Epithelial cell of proximal tubule (primary cell): ENCODE measurements at regions not wholly inside any gene's neighbourhood (a gene's known extent, or its start where the extent isn't known, plus 50 kb on each side); places are given as distances from the start of the nearest gene placed in this dataset.
"Not testable (repeated sequence)": the region's sequence is repeated elsewhere in the genome, so short reads cannot be mapped to it uniquely, and the experiment has no call there.

Source experiments
- DNase-seq: peaks from one replicate; pipeline ENCODE4 v3.0.0-alpha.2; 2011; ENCODE audit warnings: low read depth
- H3K4me3 ChIP-seq: 2 replicates; pipeline ENCODE4 v1.5.1; 2011; ENCODE audit warnings: low read depth, mild to moderate bottlenecking, low read length
- CTCF ChIP-seq: conservative IDR thresholded peaks from 2 replicates; pipeline ENCODE4 v1.5.1; 2012; ENCODE audit warnings: low read depth, mild to moderate bottlenecking, low read length

- peak; percentile 55 for TF ChIP-seq CTCF
- not testable (repeated sequence) for DNase-seq
- peak overlapping the region; percentile 3 for H3K4me3 ChIP-seq
Measured at GRCh38 chr13:25005050-25005497, 90.9 kb upstream of the PABPC3 start.

GRCh38 chr13:25007389-25007788 lies 88.5 kb upstream of the PABPC3 start:
- H3K4me3 ChIP-seq, DNase-seq: not testable (repeated sequence)

- H3K4me3 ChIP-seq, DNase-seq: not testable (repeated sequence)
Measured at GRCh38 chr13:25014398-25014973, 81.5 kb upstream of the PABPC3 start.

GRCh38 chr13:25017176-25017575 lies 78.8 kb upstream of the PABPC3 start:
- not testable (repeated sequence) for DNase-seq, H3K4me3 ChIP-seq

- not testable (repeated sequence) for DNase-seq
- peak overlapping the region; percentile 51 for H3K4me3 ChIP-seq
Measured at GRCh38 chr13:25017808-25018728, 77.9 kb upstream of the PABPC3 start.

- peak overlapping the region; percentile 51 for H3K4me3 ChIP-seq
- no peak for DNase-seq
- no peak for TF ChIP-seq CTCF
Measured at GRCh38 chr13:25018729-25019115, 77.2 kb upstream of the PABPC3 start.

- not testable (repeated sequence) for H3K4me3 ChIP-seq, DNase-seq
Measured at GRCh38 chr13:25019741-25020140, 76.2 kb upstream of the PABPC3 start.

- TF ChIP-seq CTCF, result no peak
- DNase-seq, result no peak
Measured at GRCh38 chr13:25024175-25024574, 71.8 kb upstream of the PABPC3 start.

GRCh38 chr13:25032160-25032559 lies 63.8 kb upstream of the PABPC3 start:
- TF ChIP-seq CTCF, result no peak
- no peak for DNase-seq
- no peak overlapping the region for H3K4me3 ChIP-seq

More at GRCh38 chr13:25024175-25024574, 71.8 kb upstream of the PABPC3 start:
- no peak overlapping the region for H3K4me3 ChIP-seq
